Large intestine (tissue), 3 donors: ENCODE measurements at regions not wholly inside any gene's neighbourhood (a gene's known extent, or its start where the extent isn't known, plus 50 kb on each side); places are given as distances from the start of the nearest gene placed in this dataset.

Experiments used
- DNase-seq, 2 donors: peaks; one replicate each; pipeline versions ENCODE4 v3.0.0 to v3.0.0-alpha.2; 2013
- H3K27ac ChIP-seq: one replicate; pipeline ENCODE4 v1.5.1; 2013; ENCODE audit warnings: low read length
- H3K27me3 ChIP-seq: 2 replicates; pipeline ENCODE4 v1.6.1; 2013; ENCODE audit warnings: low read length; ENCODE audit not compliant: control insufficient read depth, insufficient read depth
- H3K36me3 ChIP-seq: 2 replicates; pipeline ENCODE4 v1.6.1; 2013; ENCODE audit warnings: low read length; ENCODE audit not compliant: control insufficient read depth, insufficient read depth
- H3K4me1 ChIP-seq: one replicate; pipeline ENCODE4 v1.6.1; 2013; ENCODE audit warnings: low read length; ENCODE audit not compliant: control insufficient read depth, insufficient read depth
- H3K4me3 ChIP-seq: one replicate; pipeline ENCODE4 v1.5.1; 2013; ENCODE audit warnings: low read length
- H3K9me3 ChIP-seq: one replicate; pipeline ENCODE4 v1.6.1; 2013; ENCODE audit warnings: mild to moderate bottlenecking, low read depth, low read length, moderate library complexity; ENCODE audit not compliant: control insufficient read depth
- WGBS: methylation state at CpG from one replicate; pipeline ENCODE4 v1.1.5; 2013; ENCODE audit warnings: low lambda C conversion rate; ENCODE audit not compliant: insufficient coverage; 5-methylcytosine and 5-hydroxymethylcytosine counted together

DNA sequence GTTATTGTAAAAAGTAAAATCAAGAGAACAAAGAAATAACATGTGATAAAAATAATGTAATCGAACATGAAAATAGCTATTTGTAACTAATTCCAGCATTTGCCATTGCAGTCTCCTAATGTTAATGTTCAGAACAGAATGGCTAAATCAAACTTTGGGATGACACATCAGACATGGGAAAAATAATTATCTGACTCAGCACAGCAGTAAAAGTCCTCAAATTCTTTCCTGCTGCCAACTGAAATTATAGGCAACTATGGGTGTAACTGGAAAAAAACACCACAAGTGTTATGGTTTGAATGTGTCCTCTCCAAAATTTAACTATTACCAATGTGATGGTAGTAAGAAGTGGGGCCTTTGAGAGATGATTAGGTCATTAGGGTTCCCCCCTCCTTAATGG, 446.7 kb downstream of the C3orf38 start:
- no peaks in the 10 kb centered on the region for H3K4me1 ChIP-seq
- WGBS = 89% methylated on average over 1 of the region's 1 CpG
- H3K36me3 ChIP-seq = no peaks in the 10 kb centered on the region
- no peak overlapping the region for H3K27ac ChIP-seq
- no peak overlapping the region for H3K4me3 ChIP-seq
- H3K27me3 ChIP-seq = no peaks in the 10 kb centered on the region
- H3K9me3 ChIP-seq = no peaks in the 10 kb centered on the region
- DNase-seq = no peak

DNA sequence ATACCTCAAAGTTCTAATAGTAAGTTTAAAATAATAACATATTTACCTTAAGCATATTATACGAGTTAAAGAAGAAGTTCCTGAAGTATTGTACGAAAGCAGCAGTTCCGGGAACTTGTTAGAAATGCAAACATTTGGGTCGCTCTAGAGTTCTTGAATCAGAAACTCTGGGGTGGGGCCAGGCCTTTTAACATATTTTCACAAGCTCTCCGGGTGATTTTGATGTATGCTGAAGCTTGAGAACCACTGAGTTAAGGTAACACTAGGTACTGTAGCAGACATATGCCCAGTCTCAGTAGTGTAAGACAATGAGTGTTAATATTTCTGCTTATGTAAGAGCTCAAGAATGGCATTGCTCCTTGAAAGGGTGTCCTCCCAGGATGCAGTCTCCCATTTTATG, 461.1 kb downstream of the C3orf38 start:
- Histone ChIP-seq H3K4me1 (no peaks in the 10 kb centered on the region), H3K27me3 (no peaks in the 10 kb centered on the region), H3K36me3 (no peaks in the 10 kb centered on the region), H3K9me3 (no peaks in the 10 kb centered on the region), H3K4me3 (no peak overlapping the region), H3K27ac (no peak overlapping the region)
- DNase-seq = no peak
- WGBS = 88% methylated on average over 3 of the region's 5 CpGs

DNA sequence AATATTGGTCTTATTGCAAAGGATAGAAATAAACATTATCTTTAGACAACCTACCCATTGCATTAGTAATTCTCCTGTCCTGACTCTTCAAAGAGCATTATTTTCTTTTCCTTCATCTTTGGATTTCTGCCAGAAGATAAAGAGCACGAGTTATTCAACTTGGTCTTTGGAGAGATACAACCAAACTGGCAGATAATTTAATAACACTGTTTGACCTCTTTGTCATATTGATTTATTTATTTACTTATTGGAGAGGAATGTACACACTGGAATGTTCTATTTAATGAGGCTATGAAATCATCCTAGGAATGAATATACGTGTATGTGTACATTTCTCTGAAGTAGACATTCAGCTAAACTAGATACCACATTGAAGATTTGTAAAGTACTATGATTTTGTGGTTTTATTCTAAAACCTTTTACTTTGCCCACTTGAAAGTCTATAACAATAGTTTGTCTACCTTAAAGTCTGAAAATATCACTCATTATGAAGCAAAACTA, 462.1 kb downstream of the C3orf38 start:
- no peaks in the 10 kb centered on the region for H3K4me1 ChIP-seq
- no peak overlapping the region for H3K4me3 ChIP-seq
- H3K9me3 ChIP-seq = no peaks in the 10 kb centered on the region
- WGBS = no CpG with 5 or more reads among the region's 2 CpGs
- H3K27ac ChIP-seq = no peak overlapping the region
- H3K36me3 ChIP-seq = no peaks in the 10 kb centered on the region
- no peak for DNase-seq
- no peaks in the 10 kb centered on the region for H3K27me3 ChIP-seq

DNA sequence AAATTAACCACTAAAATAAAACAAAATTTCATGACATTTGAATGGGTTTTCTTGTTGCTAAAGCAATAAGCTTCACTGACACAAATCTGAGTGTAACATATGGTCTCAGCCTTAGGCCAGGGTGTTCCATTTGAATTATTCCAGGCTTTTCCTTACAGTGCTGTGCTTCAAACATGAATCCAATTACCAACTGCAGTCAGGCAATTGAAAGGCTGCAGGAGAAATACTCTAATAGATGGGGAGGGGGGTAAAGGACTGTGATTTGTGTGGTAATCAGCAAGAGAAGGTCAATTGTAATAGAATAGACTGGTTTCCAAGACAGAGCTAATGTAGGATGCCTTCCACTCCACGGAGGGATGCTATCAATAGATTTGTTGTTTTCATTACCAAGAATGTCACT, 466.7 kb downstream of the C3orf38 start:
- Histone ChIP-seq H3K4me1 (no peaks in the 10 kb centered on the region), H3K9me3 (no peaks in the 10 kb centered on the region), H3K36me3 (no peaks in the 10 kb centered on the region), H3K4me3 (no peak overlapping the region), H3K27me3 (no peaks in the 10 kb centered on the region), H3K27ac (no peak overlapping the region)
- DNase-seq = no peak
- WGBS = no CpG with 5 or more reads among the region's 1 CpG

DNA sequence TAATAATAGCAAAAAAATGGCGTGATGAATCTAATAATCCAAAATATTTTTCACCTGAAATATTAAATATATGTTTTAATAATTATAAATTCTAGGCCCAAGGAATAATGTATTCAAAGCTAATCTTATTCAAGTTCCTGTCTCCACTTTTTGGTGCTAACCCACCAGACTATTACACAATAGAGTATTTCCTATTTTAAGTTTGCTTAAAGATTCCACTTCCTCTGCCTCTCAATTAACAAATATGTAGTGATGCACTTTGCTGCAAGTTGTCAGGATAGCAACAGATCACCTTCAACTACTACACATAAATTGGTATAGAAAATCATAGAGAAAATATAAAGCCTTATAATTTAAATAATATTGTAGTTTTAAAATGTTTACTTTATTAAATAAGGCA, 467.5 kb downstream of the C3orf38 start:
- no peak for DNase-seq
- H3K4me1 ChIP-seq = no peaks in the 10 kb centered on the region
- WGBS = 100% methylated on average over 1 of the region's 1 CpG

DNA sequence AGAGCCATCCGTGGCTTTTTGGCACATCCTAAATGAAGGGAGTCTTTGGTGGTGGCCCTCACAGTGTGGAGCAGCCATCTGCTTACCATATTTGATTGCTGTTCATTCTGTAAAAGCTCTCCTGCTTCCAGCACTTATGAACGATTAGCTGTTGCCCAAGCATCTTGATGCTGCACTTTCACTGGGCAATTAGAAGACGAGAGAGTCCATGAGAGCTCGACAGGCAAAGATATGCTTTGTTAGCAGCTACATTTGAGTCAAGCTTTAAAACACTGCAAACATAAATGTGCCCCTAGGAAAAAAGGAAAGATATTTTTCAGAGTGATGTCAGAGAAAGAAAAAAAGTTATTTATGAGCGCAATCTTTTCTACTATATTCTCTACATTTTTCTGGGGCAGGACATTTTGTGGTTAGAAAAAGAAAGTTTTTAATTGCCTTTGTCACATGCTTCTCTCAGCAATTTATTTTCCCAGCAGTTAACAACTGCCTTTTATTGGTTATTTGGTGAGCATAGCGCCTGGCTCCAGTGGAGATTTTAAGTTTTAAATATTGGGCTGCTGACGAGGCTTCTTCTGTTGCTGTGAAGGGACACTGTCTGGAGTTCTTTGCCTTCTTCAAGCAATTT, 468.4 kb downstream of the C3orf38 start:
- no peak for DNase-seq
- Histone ChIP-seq H3K27ac (no peak overlapping the region), H3K9me3 (no peaks in the 10 kb centered on the region), H3K4me1 (no peaks in the 10 kb centered on the region), H3K4me3 (no peak overlapping the region), H3K36me3 (no peaks in the 10 kb centered on the region), H3K27me3 (no peaks in the 10 kb centered on the region)
- 73% methylated on average over 3 of the region's 7 CpGs for WGBS

More for the DNA sequence above, 467.5 kb downstream of the C3orf38 start:
- Histone ChIP-seq H3K27me3 (no peaks in the 10 kb centered on the region), H3K36me3 (no peaks in the 10 kb centered on the region), H3K27ac (no peak overlapping the region), H3K9me3 (no peaks in the 10 kb centered on the region), H3K4me3 (no peak overlapping the region)

DNA sequence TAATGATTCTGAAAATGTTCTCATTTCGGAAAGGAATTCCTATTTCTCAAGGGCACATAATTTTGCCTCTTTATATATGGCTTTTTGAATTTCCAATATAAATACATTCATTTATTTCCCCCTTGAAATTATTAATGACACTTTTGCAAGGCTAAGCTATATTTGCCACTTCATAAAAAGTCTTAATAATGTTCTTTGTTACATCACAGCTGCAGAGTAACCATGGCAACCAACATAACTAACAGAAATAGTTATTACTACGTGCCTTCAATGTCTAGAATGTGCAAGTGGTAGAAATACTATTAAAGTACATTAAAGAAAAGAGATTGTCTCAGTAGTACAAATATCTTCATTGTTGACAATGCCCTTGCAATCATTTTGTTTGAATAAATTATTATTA, 471.8 kb downstream of the C3orf38 start:
- Histone ChIP-seq H3K4me1 (no peaks in the 10 kb centered on the region), H3K27ac (no peak overlapping the region), H3K27me3 (no peaks in the 10 kb centered on the region), H3K36me3 (no peaks in the 10 kb centered on the region), H3K4me3 (no peak overlapping the region), H3K9me3 (no peaks in the 10 kb centered on the region)
- DNase-seq = no peak
- WGBS = 83% methylated on average over 2 of the region's 2 CpGs

DNA sequence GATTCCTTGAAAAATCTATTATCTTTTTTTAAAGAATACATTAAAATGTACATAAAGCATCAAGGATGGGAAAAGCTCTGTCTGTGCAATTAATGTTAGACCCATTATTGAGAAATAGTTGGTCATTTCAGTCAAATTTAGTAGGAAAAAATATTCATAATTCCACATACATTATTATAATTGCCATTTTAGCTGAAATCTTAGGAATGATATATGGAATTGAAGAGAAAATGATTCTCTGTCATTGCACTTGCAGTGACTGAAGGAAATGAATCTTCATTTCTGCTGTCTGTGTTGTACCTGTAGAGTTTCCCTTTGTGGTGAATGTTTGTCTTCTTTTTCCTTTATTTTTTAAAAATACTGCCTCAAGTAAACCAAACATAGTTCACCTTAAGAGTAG, 473.9 kb downstream of the C3orf38 start:
- Histone ChIP-seq H3K27me3 (no peaks in the 10 kb centered on the region), H3K27ac (no peak overlapping the region), H3K9me3 (no peaks in the 10 kb centered on the region), H3K36me3 (no peaks in the 10 kb centered on the region), H3K4me1 (no peaks in the 10 kb centered on the region), H3K4me3 (no peak overlapping the region)
- DNase-seq = no peak

DNA sequence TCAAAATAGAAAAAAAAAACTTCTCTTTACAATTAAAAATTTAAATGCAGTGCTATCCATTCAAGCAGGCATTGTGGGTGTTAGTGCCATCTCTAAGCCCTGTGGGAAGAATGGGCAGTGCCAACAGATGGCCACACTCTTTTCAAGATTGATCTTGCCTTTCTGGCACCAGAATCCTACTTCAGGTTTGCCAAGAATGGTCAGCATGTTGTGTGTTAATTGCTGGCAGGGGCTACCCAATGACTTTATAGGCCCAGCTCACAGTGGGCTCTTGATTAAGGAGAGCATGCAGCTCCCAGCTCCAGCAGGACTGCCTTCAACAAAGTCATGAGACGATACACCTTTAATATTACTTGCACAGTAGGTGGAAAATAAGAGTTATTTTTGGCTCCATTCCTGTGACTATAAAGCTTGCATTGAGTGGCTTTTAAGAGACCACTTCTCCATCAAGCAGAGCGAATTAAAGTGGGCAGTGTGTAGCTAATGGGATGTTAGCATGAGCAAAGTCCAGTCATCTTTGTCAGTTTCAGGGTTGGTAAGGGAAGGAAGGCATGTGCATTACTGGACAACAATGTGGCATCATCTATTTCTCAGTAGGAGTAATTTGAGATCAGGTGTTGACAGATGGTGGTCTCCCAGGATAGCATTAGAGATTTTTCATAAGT, 476.8 kb downstream of the C3orf38 start:
- no peak overlapping the region for H3K27ac ChIP-seq
- no peaks in the 10 kb centered on the region for H3K9me3 ChIP-seq
- no peaks in the 10 kb centered on the region for H3K27me3 ChIP-seq
- H3K4me3 ChIP-seq = no peak overlapping the region
- WGBS = no CpG with 5 or more reads among the region's 2 CpGs
- DNase-seq = no peak
- H3K36me3 ChIP-seq = no peaks in the 10 kb centered on the region
- no peaks in the 10 kb centered on the region for H3K4me1 ChIP-seq

DNA sequence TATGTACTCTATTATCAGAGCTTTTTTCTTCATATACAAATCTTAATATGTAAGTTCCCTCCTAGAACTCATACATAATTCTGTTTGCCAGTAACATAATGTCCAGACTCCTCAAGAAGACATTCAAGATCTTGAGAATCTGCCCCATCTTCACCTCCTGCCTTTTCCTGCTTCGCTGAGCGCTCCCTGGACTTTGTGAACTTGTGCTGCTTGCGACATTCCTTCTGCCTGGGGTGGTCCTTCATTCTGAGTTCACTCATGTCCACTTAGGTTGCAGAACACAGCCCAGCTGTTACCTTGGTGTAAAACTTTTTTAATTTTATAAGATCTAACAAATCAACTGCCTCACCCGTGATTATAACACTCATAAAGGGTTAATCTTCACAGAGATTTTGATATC, 478.5 kb upstream of the EPHA3 start:
- Histone ChIP-seq H3K4me3 (no peak overlapping the region), H3K9me3 (no peaks in the 10 kb centered on the region), H3K36me3 (no peaks in the 10 kb centered on the region), H3K27me3 (no peaks in the 10 kb centered on the region), H3K4me1 (no peaks in the 10 kb centered on the region), H3K27ac (no peak overlapping the region)
- WGBS = 85% methylated on average over 3 of the region's 4 CpGs
- no peak for DNase-seq

DNA sequence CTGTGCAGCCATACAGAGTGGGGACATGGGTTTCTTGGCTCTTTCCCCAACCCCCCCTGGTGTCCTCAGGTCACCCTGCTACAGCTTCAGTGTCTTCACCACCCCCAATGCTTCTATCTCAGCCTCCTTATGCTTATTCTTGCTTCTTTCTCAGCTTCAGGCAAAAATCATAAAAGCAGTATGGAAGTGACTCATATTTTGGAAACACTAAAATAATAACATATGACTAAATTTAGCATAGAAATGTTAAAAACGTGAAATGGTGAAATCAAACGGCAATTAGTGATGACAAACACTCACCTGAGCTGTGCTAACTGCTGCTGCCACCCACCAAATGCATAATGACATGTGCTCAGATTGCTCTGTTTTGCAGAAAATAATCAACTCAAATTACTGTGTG, 475.2 kb upstream of the EPHA3 start:
- Histone ChIP-seq H3K9me3 (no peaks in the 10 kb centered on the region), H3K36me3 (no peaks in the 10 kb centered on the region), H3K4me3 (no peak overlapping the region), H3K4me1 (no peaks in the 10 kb centered on the region), H3K27me3 (no peaks in the 10 kb centered on the region), H3K27ac (no peak overlapping the region)
- WGBS = no CpG with 5 or more reads among the region's 2 CpGs
- no peak for DNase-seq
